IMR-90 (cell line): ENCODE measurements at regions not wholly inside any gene's neighbourhood (a gene's known extent, or its start where the extent isn't known, plus 50 kb on each side); places are given as distances from the start of the nearest gene placed in this dataset.

ENCODE experiments used
- ATAC-seq: fragments of 200-7000 bp; cut with Tn5 transposase; 2 replicates; pipeline ENCODE4 v1.9.1; 2020; ENCODE audit warnings: low read depth, mild to moderate bottlenecking, moderate library complexity
- BruUV-seq: library from RNA; stranded (reverse); fragments of 400-500 nt; replicated peaks from 2 replicates; lab custom pipeline; 2021; lab: Mats Ljungman, UMichigan
- CTCF ChIA-PET: fragments of 300-600 bp; formaldehyde crosslinking; extraction: SDS; loops from one replicate; lab custom pipeline; 2021; ENCODE audit warnings: antibody characterized with exemption; lab: Yijun Ruan, JAX
- POLR2A ChIA-PET: fragments of 300-600 bp; sonication (Branson Sonifier 250); formaldehyde crosslinking; loops from one replicate; lab custom pipeline; 2022; ENCODE audit warnings: antibody characterized with exemption; ENCODE audit not compliant: unreplicated experiment; lab: Charles Lee
- DNase-seq: peaks from one replicate; pipeline ENCODE4 v3.0.0; 2013
- H2AFZ ChIP-seq: replicated peaks from 2 replicates; pipeline ENCODE3; 2013; ENCODE audit warnings: low read length, mild to moderate bottlenecking; ENCODE audit not compliant: poor library complexity
- H2AK5ac ChIP-seq: 2 replicates; pipeline ENCODE4 v1.6.1; 2013; ENCODE audit warnings: low read depth, low read length, inconsistent platforms
- H2AK9ac ChIP-seq: replicated peaks from 2 replicates; pipeline ENCODE3; 2013; ENCODE audit warnings: mild to moderate bottlenecking, low read depth, low read length, moderate library complexity; ENCODE audit not compliant: poor library complexity
- H2BK120ac ChIP-seq: 2 replicates; pipeline ENCODE4 v1.6.1; 2013; ENCODE audit warnings: low read depth, low read length, inconsistent platforms
- H2BK15ac ChIP-seq: 3 replicates; pipeline ENCODE4 v1.6.1; 2013; ENCODE audit warnings: low read depth, low read length, inconsistent platforms
- H2BK20ac ChIP-seq: 2 replicates; pipeline ENCODE4 v1.6.1; 2013; ENCODE audit warnings: low read depth, mild to moderate bottlenecking, inconsistent platforms, low read length, moderate library complexity
- H2BK5ac ChIP-seq: 2 replicates; pipeline ENCODE4 v1.6.1; 2013; ENCODE audit warnings: mild to moderate bottlenecking, low read depth, low read length, inconsistent platforms; ENCODE audit not compliant: poor library complexity, severe bottlenecking
- H3K14ac ChIP-seq: replicated peaks from 2 replicates; pipeline ENCODE4 v1.6.1; 2013; ENCODE audit warnings: low read depth, low read length, inconsistent platforms
- H3K18ac ChIP-seq: 2 replicates; pipeline ENCODE4 v1.6.1; 2013; ENCODE audit warnings: low read depth, low read length, control low read depth
- H3K23ac ChIP-seq: 2 replicates; pipeline ENCODE4 v1.6.1; 2013; ENCODE audit warnings: low read depth, low read length, inconsistent platforms
- H3K27ac ChIP-seq: 2 replicates; pipeline ENCODE4 v1.5.1; 2013; ENCODE audit warnings: mild to moderate bottlenecking, control low read depth, low read length; ENCODE audit not compliant: insufficient read depth
- H3K27me3 ChIP-seq: 2 replicates; pipeline ENCODE4 v1.6.1; 2013; ENCODE audit warnings: low read length; ENCODE audit not compliant: control insufficient read depth, insufficient read depth
- H3K36me3 ChIP-seq: 2 replicates; pipeline ENCODE4 v1.6.1; 2013; ENCODE audit warnings: low read length, mixed read lengths; ENCODE audit not compliant: control insufficient read depth, insufficient read depth
- H3K4ac ChIP-seq: 2 replicates; pipeline ENCODE4 v1.6.1; 2013; ENCODE audit warnings: low read depth, low read length, inconsistent platforms
- H3K4me1 ChIP-seq: 2 replicates; pipeline ENCODE4 v1.6.1; 2013; ENCODE audit warnings: low read length, mixed read lengths; ENCODE audit not compliant: control insufficient read depth, insufficient read depth
- H3K4me2 ChIP-seq: 2 replicates; pipeline ENCODE4 v1.6.1; 2013; ENCODE audit warnings: low read depth, mild to moderate bottlenecking, control low read depth, low read length, moderate library complexity
- H3K4me3 ChIP-seq: 2 replicates; pipeline ENCODE4 v1.5.1; 2013; ENCODE audit warnings: low read depth, mild to moderate bottlenecking, control low read depth, low read length, moderate library complexity; ENCODE audit not compliant: insufficient read depth
- H3K56ac ChIP-seq: 2 replicates; pipeline ENCODE4 v1.6.1; 2013; ENCODE audit warnings: low read length, inconsistent platforms; ENCODE audit not compliant: insufficient read depth; ENCODE audit errors: extremely low read depth
- H3K79me1 ChIP-seq, 2 experiments: 2 replicates each; pipeline ENCODE4 v1.6.1; 2013; ENCODE audit warnings: low read length in 2 of 2, inconsistent platforms in 1 of 2, low read depth in 1 of 2
- H3K9ac ChIP-seq: 2 replicates; pipeline ENCODE4 v1.6.1; 2013; ENCODE audit warnings: low read depth, low read length, control low read depth
- H3K9me1 ChIP-seq: 2 replicates; pipeline ENCODE4 v1.6.1; 2013; ENCODE audit warnings: low read length, inconsistent platforms; ENCODE audit not compliant: insufficient read depth
- H3K9me3 ChIP-seq: 2 replicates; pipeline ENCODE4 v1.6.1; 2013; ENCODE audit warnings: low read length; ENCODE audit not compliant: control insufficient read depth, insufficient read depth
- H4K20me1 ChIP-seq: 2 replicates; pipeline ENCODE4 v1.6.1; 2013; ENCODE audit warnings: low read length, inconsistent platforms; ENCODE audit not compliant: insufficient read depth
- H4K5ac ChIP-seq: 2 replicates; pipeline ENCODE4 v1.6.1; 2013; ENCODE audit warnings: mild to moderate bottlenecking, low read depth, low read length, control low read depth
- H4K8ac ChIP-seq, 2 experiments: 2 replicates each; pipeline ENCODE4 v1.6.1; 2013; ENCODE audit warnings: low read depth in 2 of 2, low read length in 2 of 2, control low read depth in 1 of 2, inconsistent platforms in 1 of 2
- H4K91ac ChIP-seq: 2 replicates; pipeline ENCODE4 v1.6.1; 2013; ENCODE audit warnings: low read depth, low read length, inconsistent platforms; ENCODE audit not compliant: insufficient read depth
- CEBPB ChIP-seq: IDR thresholded peaks from 2 replicates; pipeline ENCODE4 v1.6.1; 2012; ENCODE audit warnings: low read depth, low read length, improper control_type of control experiment
- CHD1 ChIP-seq: IDR thresholded peaks from 2 replicates; pipeline ENCODE4 v1.6.1; 2012; ENCODE audit warnings: low read depth, low read length, improper control_type of control experiment
- CTCF ChIP-seq: conservative IDR thresholded peaks from 2 replicates; pipeline ENCODE4 v1.5.1; 2012; ENCODE audit warnings: mild to moderate bottlenecking, low read depth, low read length, improper control_type of control experiment
- MAFK ChIP-seq: IDR thresholded peaks from 2 replicates; pipeline ENCODE4 v1.6.1; 2012; ENCODE audit warnings: low read depth, low read length, improper control_type of control experiment
- NFE2L2 ChIP-seq: fragments of 150-350 bp; IDR thresholded peaks from 2 replicates; pipeline ENCODE4 v1.6.1; 2016; ENCODE audit warnings: low read depth, mild to moderate bottlenecking, low read length
- RAD21 ChIP-seq: IDR thresholded peaks from 2 replicates; pipeline ENCODE4 v1.6.1; 2012; ENCODE audit warnings: low read length, improper control_type of control experiment
- RCOR1 ChIP-seq: IDR thresholded peaks from 2 replicates; pipeline ENCODE4 v1.6.1; 2012; ENCODE audit warnings: mild to moderate bottlenecking, low read length, improper control_type of control experiment; ENCODE audit not compliant: insufficient replicate concordance
- RFX5 ChIP-seq: IDR thresholded peaks from 2 replicates; pipeline ENCODE4 v1.8.0; 2012; ENCODE audit warnings: low read depth, mild to moderate bottlenecking, low read length, moderate library complexity
- SMC3 ChIP-seq: fragments of 150-350 bp; IDR thresholded peaks from 2 replicates; pipeline ENCODE4 v1.6.1; 2016; ENCODE audit warnings: low read depth, mild to moderate bottlenecking, antibody characterized with exemption, low read length, moderate library complexity
- USF2 ChIP-seq: fragments of 150-350 bp; IDR thresholded peaks from 2 replicates; pipeline ENCODE4 v1.6.1; 2017; ENCODE audit warnings: mild to moderate bottlenecking, antibody characterized with exemption, low read length, low read depth
- WGBS, 2 experiments: methylation state at CpG; one replicate each; pipeline versions ENCODE4 v1.1.5 to v1.1.7; 2013; ENCODE audit warnings: missing lambda C conversion rate in 2 of 2; ENCODE audit not compliant: insufficient read length in 1 of 2; ENCODE audit errors: extremely low coverage in 2 of 2; 5-methylcytosine and 5-hydroxymethylcytosine counted together
- dilution Hi-C: fragments of 300-500 bp; cut with HindIII; formaldehyde crosslinking; loops from one replicate; pipeline ENCODE4 v1.14.3; 2018; ENCODE audit warnings: low sequenced_read_pairs; ENCODE audit not compliant: unreplicated experiment
- in situ Hi-C: fragments of 300-500 bp; cut with MboI; formaldehyde crosslinking; loops from 3 replicates; pipeline ENCODE4 v1.14.3; 2019; ENCODE audit warnings: low sequenced_read_pairs, inconsistent platforms, mixed read lengths
- intact Hi-C: fragments of 100-400 bp; cut with micrococcal nuclease; formaldehyde crosslinking; loops from 2 replicates; pipeline ENCODE4 v1.10.0; 2022

- Histone ChIP-seq H3K9ac (no peak overlapping the region), H3K9me3 (0 out of 2 replicates have a peak, but pooled peaks cover 4% of the 10 kb centered on the region), H2BK15ac (no peak overlapping the region), H2BK120ac (no peak overlapping the region), H4K5ac (no peak overlapping the region), H3K27me3 (no peaks in the 10 kb centered on the region), H3K14ac (no peak overlapping the region), H3K4me2 (no peak overlapping the region), H3K4me1 (no peaks in the 10 kb centered on the region), H3K4me3 (no peak overlapping the region), H2AFZ (no peak overlapping the region), H4K8ac (no peak overlapping the region), H3K36me3 (no peaks in the 10 kb centered on the region), H2AK5ac (no peak overlapping the region), H3K18ac (no peak overlapping the region), H3K4ac (no peak overlapping the region), H4K20me1 (no peaks in the 10 kb centered on the region), H3K9me1 (no peaks in the 10 kb centered on the region), H3K23ac (no peak overlapping the region), H2AK9ac (no peak overlapping the region), H2BK5ac (no peak overlapping the region), H3K56ac (no peak overlapping the region), H3K79me1 (no peaks in the 10 kb centered on the region), H2BK20ac (no peak overlapping the region), H3K27ac (no peak overlapping the region), H4K91ac (no peak overlapping the region)
- ChIA-PET POLR2A (no interaction called here), CTCF (no interaction called here)
- dilution Hi-C loops: no loop called here
- TF ChIP-seq RCOR1 (no peak), SMC3 (no peak), CEBPB (no peak), RFX5 (no peak), RAD21 (no peak), MAFK (no peak), CTCF (no peak), CHD1 (no peak), USF2 (no peak), NFE2L2 (no peak)
- no peak for DNase-seq
- in situ Hi-C loops: no loop called here
- ATAC-seq: no peak
- BruUV-seq: no TSS peak
- no CpG with 5 or more reads among the region's 3 CpGs for WGBS, 2 experiments
- intact Hi-C loops: no loop called here
These were observed 2127.3 kb upstream of the WWC1 start for GRCh38 chr5:166163996-166164610.
